Body of pancreas (tissue), 4 donors: ENCODE measurements at regions not wholly inside any gene's neighbourhood (a gene's known extent, or its start where the extent isn't known, plus 50 kb on each side); places are given as distances from the start of the nearest gene placed in this dataset.

ENCODE experiments used
- ATAC-seq: fragments of 150-250 bp; one replicate; pipeline ENCODE4 v1.9.1; 2016
- DNase-seq, 4 donors: peaks; one replicate each; pipeline ENCODE4 v3.0.0-alpha.2; 2019
- H3K27ac ChIP-seq, 4 donors: fragments of 200-600 bp; sonication (generic); 1 replicate in 3 of 4; 2 replicates in 1 of 4; pipeline versions ENCODE4 v1.5.1 to v1.6.1; 2016 to 2019; ENCODE audit warnings: mild to moderate bottlenecking in 1 of 4, mixed read lengths in 1 of 4, moderate library complexity in 1 of 4
- H3K27me3 ChIP-seq, 2 donors: fragments of 200-600 bp; sonication (generic); one replicate each; pipeline ENCODE4 v1.6.0; 2016; ENCODE audit warnings: mild to moderate bottlenecking in 1 of 2
- H3K36me3 ChIP-seq, 2 donors: fragments of 200-600 bp; sonication (generic); replicated peaks in 1 of 2; 2 replicates each; pipeline ENCODE4 v1.5.1; 2016; ENCODE audit warnings: low read depth in 2 of 2; ENCODE audit not compliant: insufficient read depth in 1 of 2
- H3K4me1 ChIP-seq: fragments of 200-600 bp; sonication (generic); one replicate; pipeline ENCODE4 v1.6.0; 2016
- H3K4me3 ChIP-seq, 2 donors: fragments of 200-600 bp; sonication (generic); 1 replicate in 1 of 2; 2 replicates in 1 of 2; pipeline ENCODE4 v1.5.1; 2016 to 2019
- H3K9me3 ChIP-seq, 3 donors: fragments of 200-600 bp; sonication (generic); 1 replicate in 2 of 3; 2 replicates in 1 of 3; pipeline ENCODE4 v1.5.1; 2016
- CTCF ChIP-seq, 7 experiments: fragments of 450-650 bp in 4 of 7; fragments of 200-600 bp in 3 of 7; sonication (generic) in 3 of 7; IDR thresholded peaks; one replicate each; pipeline ENCODE4 v1.5.1; 2016 to 2019; ENCODE audit warnings: antibody characterized with exemption in 7 of 7
- POLR2A ChIP-seq, 3 donors: fragments of 450-650 bp; IDR thresholded peaks; one replicate each; pipeline ENCODE4 v1.6.1; 2016; ENCODE audit warnings: antibody characterized with exemption in 3 of 3, mild to moderate bottlenecking in 2 of 3
- WGBS, 2 donors: methylation state at CpG; one replicate each; pipeline ENCODE4 v1.1.5; 2017; 5-methylcytosine and 5-hydroxymethylcytosine counted together
- intact Hi-C: fragments of 100-400 bp; cut with DNase I; formaldehyde crosslinking; loops from one replicate; pipeline ENCODE4 v1.15.1; 2023

- no peak for TF ChIP-seq CTCF (IDR thresholded peaks at IDR 0.05)
- DNase-seq (no peak), ATAC-seq (no peak)
- H3K27me3 ChIP-seq, result no peaks in the 10 kb centered on the region
- no peaks in the 10 kb centered on the region for H3K4me1 ChIP-seq
- 29 to 44% methylated on average over 4 to 6 of the region's 6 CpGs for WGBS, 2 donors
- intact Hi-C loops, result loop anchor here (10.0 kb wide), 1 partner anchor 350 kb away; no protein-coding TSS in a partner anchor
- no peaks in the 10 kb centered on the region for H3K9me3 ChIP-seq
- H3K4me3 ChIP-seq, result no peak overlapping the region
- H3K27ac ChIP-seq, result no peak overlapping the region
- H3K36me3 ChIP-seq, result no peaks in the 10 kb centered on the region
These were observed 164.2 kb downstream of the ABHD5 start for GRCh38 chr3:43854916-43855315.

- Histone ChIP-seq H3K9me3 (no peaks in the 10 kb centered on the region), H3K27me3 (no peaks in the 10 kb centered on the region), H3K4me1 (no peaks in the 10 kb centered on the region), H3K36me3 (no peaks in the 10 kb centered on the region), H3K27ac (no peak overlapping the region), H3K4me3 (no peak overlapping the region)
- ATAC-seq, result peak; percentile 77
- intact Hi-C loops, result loop anchor here (10.0 kb wide), 1 partner anchor 349 kb away; no protein-coding TSS in a partner anchor
- peak; percentile 58 to 67 (median 64) for DNase-seq
- 11 to 19% methylated on average over 3 of the region's 3 CpGs for WGBS, 2 donors
- no peak for TF ChIP-seq POLR2A (IDR thresholded peaks at IDR 0.05)
- peak; percentile 28 to 60 (median 54) for TF ChIP-seq CTCF (IDR thresholded peaks at IDR 0.05)
These were observed 165.0 kb downstream of the ABHD5 start for GRCh38 chr3:43855674-43856299.

GRCh38 chr3:43856351-43856750 lies 165.6 kb downstream of the ABHD5 start:
- ATAC-seq (no peak), DNase-seq (no peak)
- no peak overlapping the region for H3K27ac ChIP-seq
- no peaks in the 10 kb centered on the region for H3K27me3 ChIP-seq
- intact Hi-C loops, result loop anchor here (10.0 kb wide), 1 partner anchor 348 kb away; no protein-coding TSS in a partner anchor
- H3K9me3 ChIP-seq, result no peaks in the 10 kb centered on the region
- TF ChIP-seq POLR2A (IDR thresholded peaks at IDR 0.05) (no peak), CTCF (IDR thresholded peaks at IDR 0.05) (no peak)
- H3K4me1 ChIP-seq, result no peaks in the 10 kb centered on the region
- no peak overlapping the region for H3K4me3 ChIP-seq
- H3K36me3 ChIP-seq, result no peaks in the 10 kb centered on the region
- WGBS, 2 donors, result 60 to 62% methylated on average over 7 of the region's 7 CpGs

- no peaks in the 10 kb centered on the region for H3K27me3 ChIP-seq
- 38 to 66% methylated on average over 4 to 5 of the region's 5 CpGs for WGBS, 2 donors
- intact Hi-C loops, result loop anchor here (10.0 kb wide), 1 partner anchor 348 kb away; no protein-coding TSS in a partner anchor
- no peaks in the 10 kb centered on the region for H3K9me3 ChIP-seq
- TF ChIP-seq POLR2A (IDR thresholded peaks at IDR 0.05) (no peak), CTCF (IDR thresholded peaks at IDR 0.05) (no peak)
- H3K4me1 ChIP-seq, result no peaks in the 10 kb centered on the region
- ATAC-seq, result no peak
- no peak overlapping the region for H3K4me3 ChIP-seq
- no peak for DNase-seq
- no peak overlapping the region for H3K27ac ChIP-seq
- H3K36me3 ChIP-seq, result no peaks in the 10 kb centered on the region
These were observed 166.0 kb downstream of the ABHD5 start for GRCh38 chr3:43856761-43857160.
